ENCODE measurements at regions not wholly inside any gene's neighbourhood (a gene's known extent, or its start where the extent isn't known, plus 50 kb on each side); places are given as distances from the start of the nearest gene placed in this dataset.

- no peak overlapping the region for H3K27ac ChIP-seq
- H3K4me1 ChIP-seq = no peaks in the 10 kb centered on the region
- TF ChIP-seq HDAC2 (IDR thresholded peaks at IDR 0.05) (no peak), RARB (CRISPR knock-in tag; IDR thresholded peaks at IDR 0.05) (no peak), REST (IDR thresholded peaks at IDR 0.05) (no peak), CBX8 (IDR thresholded peaks at IDR 0.05) (no peak), RCOR1 (IDR thresholded peaks at IDR 0.05; ENCODE audit: low read depth, low read length) (no peak), HOXB5 (CRISPR knock-in tag; IDR thresholded peaks at IDR 0.05) (no peak), MAFK (IDR thresholded peaks at IDR 0.05; ENCODE audit: partially characterized antibody) (no peak), PHF8 (IDR thresholded peaks at IDR 0.05; ENCODE audit: borderline replicate concordance, low read depth) (no peak), E2F6 (IDR thresholded peaks at IDR 0.05; ENCODE audit: borderline replicate concordance, low read depth) (no peak), CBX2 (IDR thresholded peaks at IDR 0.05; ENCODE audit: borderline replicate concordance, low read depth) (no peak), RNF2 (IDR thresholded peaks at IDR 0.05; ENCODE audit: borderline replicate concordance, low read depth) (no peak), KDM1A (IDR thresholded peaks at IDR 0.05; ENCODE audit: low read depth) (no peak), MAX (IDR thresholded peaks at IDR 0.05) (no peak), NPAS2 (CRISPR knock-in tag; IDR thresholded peaks at IDR 0.05; ENCODE audit: borderline replicate concordance) (no peak), HMGXB4 (CRISPR knock-in tag; IDR thresholded peaks at IDR 0.05; ENCODE audit: borderline replicate concordance) (no peak)
- no peak for FAIRE-seq
- WGBS (ENCODE audit: missing lambda C conversion rate) = 5% methylated on average over 7 of the region's 7 CpGs
- DNase-seq (ENCODE audit: low read depth in 1 of 2, low spot score in 1 of 2) = no peak
- ATAC-seq = no peak
- CTCF ChIA-PET = interaction anchor here (0.6 to 0.7 kb wide), 2 partner anchors 11 to 187 kb away, joined by 3 read pairs; no protein-coding TSS in a partner anchor
- H3K4me2 ChIP-seq = no peak overlapping the region
- no peak overlapping the region for H3K4me3 ChIP-seq
- POLR2A ChIA-PET = no interaction called here
- no peaks in the 10 kb centered on the region for H3K9me3 ChIP-seq
Observed at GRCh38 chr3:3699816-3700633, 99.2 kb upstream of the LRRN1 start.

GRCh38 chr3:3699407-3699806 is 99.8 kb upstream of the LRRN1 start:
- Histone ChIP-seq H3K9me3 (no peaks in the 10 kb centered on the region), H3K4me1 (no peaks in the 10 kb centered on the region), H3K4me3 (no peak overlapping the region), H3K27ac (no peak overlapping the region), H3K4me2 (no peak overlapping the region)
- CTCF ChIA-PET = interaction anchor here (0.6 to 0.7 kb wide), 2 partner anchors 12 to 187 kb away, joined by 3 read pairs; no protein-coding TSS in a partner anchor
- 18% methylated on average over 5 of the region's 5 CpGs for WGBS (ENCODE audit: missing lambda C conversion rate)
- no peak for FAIRE-seq
- POLR2A ChIA-PET = no interaction called here
- DNase-seq (ENCODE audit: low read depth in 1 of 2, low spot score in 1 of 2) = no peak
- no peak for ATAC-seq
- TF ChIP-seq MAFK (IDR thresholded peaks at IDR 0.05; ENCODE audit: partially characterized antibody) = no peak
- TF ChIP-seq ZFP36 (IDR thresholded peaks at IDR 0.05; ENCODE audit: borderline replicate concordance, partially characterized antibody) = no peak
- no peak for TF ChIP-seq ELK1 (IDR thresholded peaks at IDR 0.05; ENCODE audit: low read depth, low read length)
- TF ChIP-seq SREBF2 (IDR thresholded peaks at IDR 0.05) = no peak
- TF ChIP-seq RFX5 (IDR thresholded peaks at IDR 0.05) = no peak
- TF ChIP-seq CHD2 (IDR thresholded peaks at IDR 0.05; ENCODE audit: low read length, partially characterized antibody) = no peak
- no peak for TF ChIP-seq EHMT2 (IDR thresholded peaks at IDR 0.05; ENCODE audit: low read depth)
- TF ChIP-seq REST (IDR thresholded peaks at IDR 0.05) = no peak
- TF ChIP-seq POLR2AphosphoS2 (conservative IDR thresholded peaks at IDR 0.05; ENCODE audit: low read length) = no peak
- TF ChIP-seq RAD21 (conservative IDR thresholded peaks at IDR 0.05 in 1 of 2, IDR thresholded peaks at IDR 0.05 in 1 of 2) = no peak
- no peak for TF ChIP-seq HEYL (CRISPR knock-in tag; IDR thresholded peaks at IDR 0.05)

All from A549 (cell line).